Endodermal cell (in vitro differentiated cells): ENCODE measurements at regions not wholly inside any gene's neighbourhood (a gene's known extent, or its start where the extent isn't known, plus 50 kb on each side); places are given as distances from the start of the nearest gene placed in this dataset.

ENCODE experiments used
- DNase-seq: peaks from one replicate; pipeline ENCODE4 v3.0.0-alpha.2; 2017
- H3K27ac ChIP-seq: 2 replicates; pipeline ENCODE4 v1.5.1; 2013; ENCODE audit warnings: mild to moderate bottlenecking, low read depth, low read length, moderate library complexity
- H3K27me3 ChIP-seq: 2 replicates; pipeline ENCODE4 v1.6.1; 2013; ENCODE audit warnings: mild to moderate bottlenecking, low read length, moderate library complexity; ENCODE audit not compliant: insufficient read depth, control insufficient read depth, poor library complexity, severe bottlenecking
- H3K36me3 ChIP-seq: 2 replicates; pipeline ENCODE4 v1.7.0; 2013; ENCODE audit warnings: mild to moderate bottlenecking, low read length, moderate library complexity; ENCODE audit not compliant: control insufficient read depth, insufficient read depth
- H3K4me1 ChIP-seq: one replicate; pipeline ENCODE4 v1.7.0; 2013; ENCODE audit warnings: low read length; ENCODE audit not compliant: control insufficient read depth, insufficient read depth
- H3K4me3 ChIP-seq: 2 replicates; pipeline ENCODE4 v1.5.1; 2013; ENCODE audit warnings: mild to moderate bottlenecking, low read length, moderate library complexity
- H3K9ac ChIP-seq: 2 replicates; pipeline ENCODE4 v1.6.1; 2013; ENCODE audit warnings: mild to moderate bottlenecking, low read length, moderate library complexity; ENCODE audit not compliant: poor library complexity, severe bottlenecking; ENCODE audit errors: extremely low read depth
- H3K9me3 ChIP-seq: 2 replicates; pipeline ENCODE4 v1.6.1; 2013; ENCODE audit warnings: mild to moderate bottlenecking, low read length, moderate library complexity; ENCODE audit not compliant: control insufficient read depth
- H3K27ac Mint-ChIP-seq: 2 replicates; pipeline ENCODE4 v1.8.0; 2020; ENCODE audit warnings: mixed read lengths
- H3K27me3 Mint-ChIP-seq: 2 replicates; pipeline ENCODE4 v1.8.0; 2021; ENCODE audit warnings: mild to moderate bottlenecking, mixed read lengths; ENCODE audit not compliant: insufficient read depth
- H3K36me3 Mint-ChIP-seq: 2 replicates; pipeline ENCODE4 v1.8.0; 2020; ENCODE audit warnings: low read depth, mixed read lengths
- H3K4me1 Mint-ChIP-seq: 2 replicates; pipeline ENCODE4 v1.8.0; 2020; ENCODE audit warnings: mixed read lengths
- H3K4me3 Mint-ChIP-seq: 2 replicates; pipeline ENCODE4 v1.8.0; 2020; ENCODE audit warnings: mild to moderate bottlenecking, moderate library complexity, mixed read lengths
- H3K9me3 Mint-ChIP-seq: 2 replicates; pipeline ENCODE4 v1.8.0; 2020; ENCODE audit warnings: mild to moderate bottlenecking, mixed read lengths
- whole genome bisulfite sequencing, 2 experiments: methylation state at CpG; one replicate each; pipeline versions ENCODE4 v1.1.5 to v1.1.7; 2013; ENCODE audit warnings: missing lambda C conversion rate in 2 of 2, mixed read lengths in 1 of 2; ENCODE audit not compliant: insufficient coverage in 1 of 2, insufficient read length in 1 of 2; 5-methylcytosine and 5-hydroxymethylcytosine counted together
- TF ChIP-seq, protein P1 (sequence below): fragments of 200-600 bp; sonication (generic); conservative IDR thresholded peaks from 2 replicates; pipeline ENCODE4 v1.5.0; 2021; ENCODE audit warnings: antibody characterized with exemption, mild to moderate bottlenecking

DNA sequence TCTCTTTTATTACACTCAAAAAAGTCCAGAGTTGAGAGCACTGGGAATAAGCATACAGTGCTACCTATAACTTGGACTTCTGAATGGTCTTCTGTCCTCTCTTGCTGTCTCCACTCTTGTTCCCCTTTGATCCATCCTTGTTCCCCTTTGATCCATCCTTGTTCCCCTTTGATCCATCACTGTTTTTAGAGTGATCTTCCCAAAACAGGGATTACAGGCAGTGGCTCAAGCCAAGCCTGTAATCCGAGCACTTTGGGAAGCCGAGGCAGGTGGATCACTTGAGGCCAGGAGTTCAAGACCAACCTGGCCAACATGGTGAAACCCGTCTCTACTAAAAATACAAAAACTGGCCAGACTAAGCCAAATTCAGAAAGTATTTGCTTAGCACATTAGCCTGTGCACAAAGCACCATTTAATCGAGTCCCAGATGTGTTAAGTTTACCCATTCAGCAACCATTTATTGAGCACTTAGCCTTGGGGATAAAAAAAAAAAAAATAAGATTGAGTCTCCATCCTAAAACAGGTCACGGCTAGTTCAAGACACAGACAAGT lies 65.0 kb upstream of the NHSL1 start:
- peaks cover 39% of the 10 kb centered on the region for H3K27me3 Mint-ChIP-seq
- TF ChIP-seq, protein P1, sequence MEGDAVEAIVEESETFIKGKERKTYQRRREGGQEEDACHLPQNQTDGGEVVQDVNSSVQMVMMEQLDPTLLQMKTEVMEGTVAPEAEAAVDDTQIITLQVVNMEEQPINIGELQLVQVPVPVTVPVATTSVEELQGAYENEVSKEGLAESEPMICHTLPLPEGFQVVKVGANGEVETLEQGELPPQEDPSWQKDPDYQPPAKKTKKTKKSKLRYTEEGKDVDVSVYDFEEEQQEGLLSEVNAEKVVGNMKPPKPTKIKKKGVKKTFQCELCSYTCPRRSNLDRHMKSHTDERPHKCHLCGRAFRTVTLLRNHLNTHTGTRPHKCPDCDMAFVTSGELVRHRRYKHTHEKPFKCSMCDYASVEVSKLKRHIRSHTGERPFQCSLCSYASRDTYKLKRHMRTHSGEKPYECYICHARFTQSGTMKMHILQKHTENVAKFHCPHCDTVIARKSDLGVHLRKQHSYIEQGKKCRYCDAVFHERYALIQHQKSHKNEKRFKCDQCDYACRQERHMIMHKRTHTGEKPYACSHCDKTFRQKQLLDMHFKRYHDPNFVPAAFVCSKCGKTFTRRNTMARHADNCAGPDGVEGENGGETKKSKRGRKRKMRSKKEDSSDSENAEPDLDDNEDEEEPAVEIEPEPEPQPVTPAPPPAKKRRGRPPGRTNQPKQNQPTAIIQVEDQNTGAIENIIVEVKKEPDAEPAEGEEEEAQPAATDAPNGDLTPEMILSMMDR: no peak
- H3K9me3 Mint-ChIP-seq: no peaks in the 10 kb centered on the region
- Histone ChIP-seq H3K27ac (no peak overlapping the region), H3K4me1 (peaks cover 4% of the 10 kb centered on the region), H3K4me3 (no peak overlapping the region), H3K36me3 (no peaks in the 10 kb centered on the region), H3K9ac (no peak overlapping the region), H3K9me3 (no peaks in the 10 kb centered on the region), H3K27me3 (no peaks in the 10 kb centered on the region)
- H3K27ac Mint-ChIP-seq: no peak overlapping the region
- H3K4me1 Mint-ChIP-seq: peaks cover 22% of the 10 kb centered on the region
- H3K4me3 Mint-ChIP-seq: no peak overlapping the region
- DNase-seq: no peak
- WGBS, 2 experiments: 89 to 95% methylated on average over 4 to 5 of the region's 5 CpGs
- no peaks in the 10 kb centered on the region for H3K36me3 Mint-ChIP-seq

- no peaks in the 10 kb centered on the region for H3K9me3 Mint-ChIP-seq
- H3K4me1 ChIP-seq: peaks cover 14% of the 10 kb centered on the region
- H3K9me3 ChIP-seq: no peaks in the 10 kb centered on the region
- H3K4me3 Mint-ChIP-seq: no peak overlapping the region
- H3K36me3 ChIP-seq: no peaks in the 10 kb centered on the region
- no peak overlapping the region for H3K9ac ChIP-seq
- no peak overlapping the region for H3K27ac ChIP-seq
- no peak overlapping the region for H3K4me3 ChIP-seq
- no peaks in the 10 kb centered on the region for H3K27me3 ChIP-seq
- DNase-seq: no peak
- 94% methylated on average over 9 of the region's 9 CpGs for WGBS, 2 experiments
- H3K27ac Mint-ChIP-seq: no peak overlapping the region
- no peaks in the 10 kb centered on the region for H3K36me3 Mint-ChIP-seq
- peaks cover 13% of the 10 kb centered on the region for H3K4me1 Mint-ChIP-seq
- peaks cover 28% of the 10 kb centered on the region for H3K27me3 Mint-ChIP-seq
- TF ChIP-seq, protein P1: no peak
Observed at GRCh38 chr6:138567052-138567451, 67.8 kb upstream of the NHSL1 start.

- Mint-ChIP-seq H3K4me1 (peaks cover 12% of the 10 kb centered on the region), H3K36me3 (no peaks in the 10 kb centered on the region), H3K4me3 (no peak overlapping the region), H3K27me3 (peaks cover 18% of the 10 kb centered on the region), H3K9me3 (no peaks in the 10 kb centered on the region), H3K27ac (no peak overlapping the region)
- WGBS, 2 experiments: 95 to 96% methylated on average over 4 to 8 of the region's 8 CpGs
- H3K9me3 ChIP-seq: no peaks in the 10 kb centered on the region
- peaks cover 10% of the 10 kb centered on the region for H3K4me1 ChIP-seq
- no peaks in the 10 kb centered on the region for H3K27me3 ChIP-seq
- no peaks in the 10 kb centered on the region for H3K36me3 ChIP-seq
- no peak overlapping the region for H3K27ac ChIP-seq
- TF ChIP-seq, protein P1: no peak
- no peak for DNase-seq
- H3K4me3 ChIP-seq: no peak overlapping the region
- H3K9ac ChIP-seq: no peak overlapping the region
Observed at GRCh38 chr6:138568997-138569396, 69.7 kb upstream of the NHSL1 start.
